ENCODE measurements at regions not wholly inside any gene's neighbourhood (a gene's known extent, or its start where the extent isn't known, plus 50 kb on each side); places are given as distances from the start of the nearest gene placed in this dataset.
A peak's percentile ranks its signal among the peaks of the same experiment; 100 is the strongest.

DNA sequence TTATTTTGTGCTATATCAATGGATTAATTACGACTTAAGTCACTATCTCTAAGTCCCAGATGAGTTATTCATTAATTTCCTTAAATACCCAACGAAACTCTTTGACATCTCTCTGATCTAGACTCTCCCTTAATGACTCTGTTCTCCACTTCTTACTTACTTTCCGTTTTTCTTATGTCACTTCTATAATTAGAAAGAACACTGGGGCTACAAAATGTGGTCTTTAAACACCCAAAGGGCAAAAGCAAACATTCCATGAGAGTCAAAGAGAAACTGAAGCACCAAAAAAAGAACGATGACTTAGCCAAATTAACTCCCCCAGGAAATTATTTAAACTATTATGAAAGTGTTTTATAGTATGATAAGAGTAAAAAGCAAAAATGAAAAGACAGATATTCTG, 166.4 kb upstream of the UBE2E2 start:
- WGBS, 2 donors, result 21 to 23% methylated on average over 4 of the region's 4 CpGs
- TF ChIP-seq EP300 (IDR thresholded peaks at IDR 0.05) (peak; percentile 29 to 39), POLR2A (IDR thresholded peaks at IDR 0.05) (no peak)
- Histone ChIP-seq H3K9me3 (peaks cover 0 to under 1% (median 0%) of the 10 kb centered on the region in 4 donors), H3K36me3 (no peaks in the 10 kb centered on the region), H3K4me1 (peaks cover 0 to 36% (median 0%) of the 10 kb centered on the region in 4 donors), H3K4me3 (no peak overlapping the region), H3K27me3 (no peaks in the 10 kb centered on the region), H3K27ac (peak overlapping the region in 2 of 4 donors; percentile 52 to 60)
- no peak for DNase-seq (ENCODE audit: low spot score in 2 of 2)

DNA sequence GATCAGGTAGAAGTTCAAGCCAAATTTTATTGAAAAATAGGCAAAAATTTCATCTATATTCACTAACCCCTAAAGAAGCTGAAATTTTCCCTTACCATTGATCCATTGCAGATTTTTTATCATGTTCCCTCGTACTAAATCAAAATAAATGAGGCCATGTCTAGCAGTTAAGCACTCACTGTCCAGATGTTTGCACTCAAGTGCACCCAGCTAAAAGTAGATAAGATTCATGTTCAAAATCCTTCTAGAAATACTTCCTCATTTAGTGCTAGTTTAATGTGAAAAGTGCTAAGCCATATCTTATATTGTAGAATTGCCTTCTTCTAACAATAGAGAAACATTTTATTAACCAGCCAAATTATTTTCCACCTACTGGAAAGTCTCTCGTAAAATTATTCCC, 164.7 kb upstream of the UBE2E2 start:
- Histone ChIP-seq H3K27me3 (no peaks in the 10 kb centered on the region), H3K36me3 (no peaks in the 10 kb centered on the region), H3K4me1 (peaks cover 0 to 44% (median 0%) of the 10 kb centered on the region in 4 donors), H3K4me3 (no peak overlapping the region), H3K27ac (peak overlapping the region in 1 of 4 donors; percentile 37), H3K9me3 (no peaks in the 10 kb centered on the region)
- WGBS, 2 donors, result 41 to 60% methylated on average over 2 of the region's 2 CpGs
- no peak for DNase-seq (ENCODE audit: low spot score in 2 of 2)
- TF ChIP-seq, protein P1, sequence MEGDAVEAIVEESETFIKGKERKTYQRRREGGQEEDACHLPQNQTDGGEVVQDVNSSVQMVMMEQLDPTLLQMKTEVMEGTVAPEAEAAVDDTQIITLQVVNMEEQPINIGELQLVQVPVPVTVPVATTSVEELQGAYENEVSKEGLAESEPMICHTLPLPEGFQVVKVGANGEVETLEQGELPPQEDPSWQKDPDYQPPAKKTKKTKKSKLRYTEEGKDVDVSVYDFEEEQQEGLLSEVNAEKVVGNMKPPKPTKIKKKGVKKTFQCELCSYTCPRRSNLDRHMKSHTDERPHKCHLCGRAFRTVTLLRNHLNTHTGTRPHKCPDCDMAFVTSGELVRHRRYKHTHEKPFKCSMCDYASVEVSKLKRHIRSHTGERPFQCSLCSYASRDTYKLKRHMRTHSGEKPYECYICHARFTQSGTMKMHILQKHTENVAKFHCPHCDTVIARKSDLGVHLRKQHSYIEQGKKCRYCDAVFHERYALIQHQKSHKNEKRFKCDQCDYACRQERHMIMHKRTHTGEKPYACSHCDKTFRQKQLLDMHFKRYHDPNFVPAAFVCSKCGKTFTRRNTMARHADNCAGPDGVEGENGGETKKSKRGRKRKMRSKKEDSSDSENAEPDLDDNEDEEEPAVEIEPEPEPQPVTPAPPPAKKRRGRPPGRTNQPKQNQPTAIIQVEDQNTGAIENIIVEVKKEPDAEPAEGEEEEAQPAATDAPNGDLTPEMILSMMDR (IDR thresholded peaks at IDR 0.05), result no peak
- no peak for TF ChIP-seq EP300 (IDR thresholded peaks at IDR 0.05)
- no peak for TF ChIP-seq POLR2A (IDR thresholded peaks at IDR 0.05)

DNA sequence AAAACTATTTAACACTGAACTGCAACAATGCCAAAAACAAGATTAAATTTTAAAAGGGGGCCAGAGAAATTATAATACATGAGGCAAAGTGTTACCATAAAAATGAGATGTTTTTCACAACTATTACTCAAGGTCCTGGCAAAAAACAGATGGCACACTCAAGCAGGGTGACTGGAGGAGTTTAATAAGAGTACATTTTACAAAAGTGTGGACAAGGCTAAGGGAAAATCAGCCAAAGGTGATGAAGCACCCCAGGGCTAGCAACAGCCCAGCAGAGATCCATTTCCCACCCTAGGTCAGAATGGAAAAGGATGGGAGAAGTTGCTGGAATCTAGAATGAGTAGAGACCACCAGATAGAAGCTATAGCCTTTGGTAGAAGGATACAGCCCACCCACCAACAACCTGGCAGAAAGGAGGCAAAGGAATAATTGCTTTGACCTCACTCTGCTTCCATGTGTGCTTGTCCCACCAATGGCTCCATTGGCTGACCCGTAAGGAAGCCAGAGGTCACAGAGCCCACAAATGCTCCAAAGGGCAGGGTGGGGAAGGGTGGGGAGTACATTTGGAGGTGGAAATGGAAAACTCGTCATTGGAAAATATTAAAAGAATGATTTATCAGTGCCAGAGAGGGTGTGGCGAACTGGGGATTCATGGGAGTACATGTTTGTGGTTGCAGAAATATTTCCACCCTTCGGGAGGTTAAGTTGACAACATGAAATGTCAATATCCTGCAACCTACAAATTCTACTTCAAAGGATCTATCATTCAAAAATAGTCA, 161.0 kb upstream of the UBE2E2 start:
- H3K4me1 ChIP-seq, result peaks cover 0 to 28% (median 0%) of the 10 kb centered on the region in 4 donors
- no peaks in the 10 kb centered on the region for H3K27me3 ChIP-seq
- TF ChIP-seq EP300 (IDR thresholded peaks at IDR 0.05) (peak; percentile 15 to 76), POLR2A (IDR thresholded peaks at IDR 0.05) (no peak)
- peaks cover 0 to 19% (median under 1%) of the 10 kb centered on the region in 4 donors for H3K9me3 ChIP-seq
- H3K27ac ChIP-seq, result peak overlapping the region in 3 of 4 donors; percentile 30 to 83 (median 74)
- 52 to 56% methylated on average over 4 of the region's 4 CpGs for WGBS, 2 donors
- peak; percentile 47 to 63 for DNase-seq (ENCODE audit: low spot score in 2 of 2)
- H3K4me3 ChIP-seq, result no peak overlapping the region
- H3K36me3 ChIP-seq, result no peaks in the 10 kb centered on the region

DNA sequence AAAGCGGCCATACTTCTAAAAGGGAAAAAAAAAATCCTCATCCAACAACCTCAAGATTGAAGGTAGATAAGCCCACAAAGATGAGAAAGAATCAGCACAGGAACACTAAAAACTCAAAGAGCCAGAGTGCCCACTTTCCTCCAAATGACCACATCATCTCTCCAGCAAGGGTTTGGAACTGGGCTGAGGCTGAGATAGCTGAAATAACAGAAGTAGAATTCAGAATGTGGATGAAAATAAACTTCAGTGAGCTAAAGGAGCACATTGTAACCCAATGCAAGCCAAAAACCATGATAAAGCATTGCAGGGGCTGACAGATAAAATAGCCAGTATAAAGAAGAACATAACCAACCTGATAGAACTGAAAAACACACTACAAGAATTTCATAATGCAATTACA, 158.7 kb upstream of the UBE2E2 start:
- no peak overlapping the region for H3K4me3 ChIP-seq
- no peak for DNase-seq (ENCODE audit: low spot score in 2 of 2)
- peaks cover 0 to 37% (median 4%) of the 10 kb centered on the region in 4 donors for H3K9me3 ChIP-seq
- no peak for TF ChIP-seq POLR2A (IDR thresholded peaks at IDR 0.05)
- TF ChIP-seq, protein P1 (IDR thresholded peaks at IDR 0.05), result no peak
- TF ChIP-seq EP300 (IDR thresholded peaks at IDR 0.05), result no peak
- no peaks in the 10 kb centered on the region for H3K36me3 ChIP-seq
- H3K4me1 ChIP-seq, result peaks cover 0 to 12% (median 0%) of the 10 kb centered on the region in 4 donors
- 77 to 96% methylated on average over 1 of the region's 1 CpG for WGBS, 2 donors
- no peaks in the 10 kb centered on the region for H3K27me3 ChIP-seq
- peak overlapping the region in 2 of 4 donors; percentile 66 to 83 for H3K27ac ChIP-seq

DNA sequence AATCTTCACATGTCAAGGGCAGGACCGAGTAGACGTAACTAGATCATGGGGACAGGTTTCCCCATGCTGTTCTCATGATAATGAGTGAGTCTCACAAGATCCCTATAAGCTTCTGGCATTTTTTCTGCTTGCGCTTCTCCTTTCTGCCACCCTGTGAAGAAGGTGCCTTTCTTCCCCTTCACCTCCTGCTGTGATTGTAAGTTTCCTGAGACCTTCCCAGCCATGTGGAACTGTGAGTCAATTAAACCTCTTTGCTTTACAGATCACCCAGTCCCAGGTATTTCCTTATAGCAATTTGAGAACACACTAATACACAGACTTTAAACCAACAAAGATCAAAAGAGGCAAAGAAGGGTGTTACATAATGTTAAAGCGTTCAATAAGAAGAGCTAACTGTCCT, 156.6 kb upstream of the UBE2E2 start:
- DNase-seq (ENCODE audit: low spot score in 2 of 2), result no peak
- no peaks in the 10 kb centered on the region for H3K36me3 ChIP-seq
- H3K27ac ChIP-seq, result no peak overlapping the region
- H3K27me3 ChIP-seq, result no peaks in the 10 kb centered on the region
- H3K9me3 ChIP-seq, result peaks cover 0 to 37% (median 4%) of the 10 kb centered on the region in 4 donors
- TF ChIP-seq, protein P1 (IDR thresholded peaks at IDR 0.05), result no peak
- TF ChIP-seq EP300 (IDR thresholded peaks at IDR 0.05), result no peak
- TF ChIP-seq POLR2A (IDR thresholded peaks at IDR 0.05), result no peak
- H3K4me3 ChIP-seq, result no peak overlapping the region
- WGBS, 2 donors, result 87 to 91% methylated on average over 4 of the region's 4 CpGs
- H3K4me1 ChIP-seq, result peaks cover 0 to 8% (median 0%) of the 10 kb centered on the region in 4 donors
